Vagina (tissue), 2 donors: ENCODE measurements at regions not wholly inside any gene's neighbourhood (a gene's known extent, or its start where the extent isn't known, plus 50 kb on each side); places are given as distances from the start of the nearest gene placed in this dataset.

Experiments
- CTCF ChIP-seq, 3 experiments: fragments of 450-650 bp in 2 of 3; fragments of 200-600 bp in 1 of 3; sonication (generic) in 1 of 3; IDR thresholded peaks; one replicate each; pipeline ENCODE4 v1.5.1; 2017 to 2019; ENCODE audit warnings: antibody characterized with exemption in 3 of 3, mild to moderate bottlenecking in 2 of 3, moderate library complexity in 2 of 3
- POLR2AphosphoS5 ChIP-seq, 2 donors: sonication (generic); formaldehyde crosslinking; IDR thresholded peaks; one replicate each; pipeline ENCODE4 v1.9.0; 2017; ENCODE audit warnings: antibody characterized with exemption in 2 of 2, mild to moderate bottlenecking in 2 of 2, low read depth in 1 of 2; ENCODE audit not compliant: insufficient read depth in 1 of 2

GRCh38 chr15:87340370-87340769 is 916.2 kb downstream of the NTRK3 start:
- TF ChIP-seq CTCF (IDR thresholded peaks at IDR 0.05) (no peak), POLR2AphosphoS5 (IDR thresholded peaks at IDR 0.05; ENCODE audit: insufficient read depth in 1 of 2, low read depth in 1 of 2) (no peak)
